HEK293T (cell line): ENCODE measurements at regions not wholly inside any gene's neighbourhood (a gene's known extent, or its start where the extent isn't known, plus 50 kb on each side); places are given as distances from the start of the nearest gene placed in this dataset.

Experiments used
- BHLHE40 ChIP-seq: fragments of 450-650 bp; IDR thresholded peaks from 2 replicates; pipeline ENCODE4 v1.6.1; 2016; ENCODE audit warnings: mild to moderate bottlenecking, moderate library complexity, borderline replicate concordance
- ELF4 ChIP-seq: fragments of 450-650 bp; IDR thresholded peaks from 2 replicates; pipeline ENCODE4 v1.6.1; 2017; ENCODE audit warnings: antibody characterized with exemption
- FOXA1 ChIP-seq: fragments of 450-650 bp; IDR thresholded peaks from 2 replicates; pipeline ENCODE4 v1.6.1; 2016; ENCODE audit warnings: mild to moderate bottlenecking

GRCh38 chr4:100936661-100937375, 410.5 kb downstream of the PPP3CA start:
- TF ChIP-seq ELF4 = no peak
- TF ChIP-seq FOXA1 = no peak
- TF ChIP-seq BHLHE40 = no peak
